Suprapubic skin (tissue), 3 donors: ENCODE measurements at regions not wholly inside any gene's neighbourhood (a gene's known extent, or its start where the extent isn't known, plus 50 kb on each side); places are given as distances from the start of the nearest gene placed in this dataset.

ENCODE experiments used
- POLR2A ChIP-seq, 2 donors: fragments of 450-650 bp; IDR thresholded peaks; one replicate each; pipeline ENCODE4 v1.6.1; 2017; ENCODE audit warnings: antibody characterized with exemption in 2 of 2, mild to moderate bottlenecking in 2 of 2, moderate library complexity in 2 of 2
- TF ChIP-seq, protein P1 (sequence below), 2 donors: fragments of 200-600 bp in 1 of 2; fragments of 450-650 bp in 1 of 2; sonication (generic) in 1 of 2; IDR thresholded peaks; one replicate each; pipeline ENCODE4 v1.5.1; 2016 to 2019; ENCODE audit warnings: antibody characterized with exemption in 2 of 2, mild to moderate bottlenecking in 1 of 2, moderate library complexity in 1 of 2

DNA sequence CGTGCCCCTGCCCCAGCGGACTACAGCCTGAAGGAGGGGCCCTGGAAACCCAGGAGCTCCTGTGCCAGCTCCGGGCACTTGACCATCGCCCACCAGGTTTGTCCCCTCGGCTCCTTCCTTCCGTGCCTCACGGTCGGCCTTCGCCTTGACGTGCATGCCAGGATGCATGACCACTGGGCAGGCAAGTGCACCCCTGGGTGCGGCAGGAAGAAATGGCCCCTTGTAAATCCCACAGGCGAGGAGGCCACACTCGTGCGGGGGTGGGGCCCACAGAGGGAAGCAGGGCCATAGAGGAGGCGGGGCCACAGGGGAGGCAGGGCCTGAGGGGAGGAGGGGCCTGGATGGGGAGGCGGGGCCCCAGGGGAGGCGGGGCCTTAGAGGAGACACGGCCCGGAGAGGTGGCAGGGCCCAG lies 81.7 kb downstream of the YTHDF1 start:
- TF ChIP-seq, protein P1, sequence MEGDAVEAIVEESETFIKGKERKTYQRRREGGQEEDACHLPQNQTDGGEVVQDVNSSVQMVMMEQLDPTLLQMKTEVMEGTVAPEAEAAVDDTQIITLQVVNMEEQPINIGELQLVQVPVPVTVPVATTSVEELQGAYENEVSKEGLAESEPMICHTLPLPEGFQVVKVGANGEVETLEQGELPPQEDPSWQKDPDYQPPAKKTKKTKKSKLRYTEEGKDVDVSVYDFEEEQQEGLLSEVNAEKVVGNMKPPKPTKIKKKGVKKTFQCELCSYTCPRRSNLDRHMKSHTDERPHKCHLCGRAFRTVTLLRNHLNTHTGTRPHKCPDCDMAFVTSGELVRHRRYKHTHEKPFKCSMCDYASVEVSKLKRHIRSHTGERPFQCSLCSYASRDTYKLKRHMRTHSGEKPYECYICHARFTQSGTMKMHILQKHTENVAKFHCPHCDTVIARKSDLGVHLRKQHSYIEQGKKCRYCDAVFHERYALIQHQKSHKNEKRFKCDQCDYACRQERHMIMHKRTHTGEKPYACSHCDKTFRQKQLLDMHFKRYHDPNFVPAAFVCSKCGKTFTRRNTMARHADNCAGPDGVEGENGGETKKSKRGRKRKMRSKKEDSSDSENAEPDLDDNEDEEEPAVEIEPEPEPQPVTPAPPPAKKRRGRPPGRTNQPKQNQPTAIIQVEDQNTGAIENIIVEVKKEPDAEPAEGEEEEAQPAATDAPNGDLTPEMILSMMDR (IDR thresholded peaks at IDR 0.05), result no peak
- TF ChIP-seq POLR2A (IDR thresholded peaks at IDR 0.05), result no peak
